ENCODE measurements at regions not wholly inside any gene's neighbourhood (a gene's known extent, or its start where the extent isn't known, plus 50 kb on each side); places are given as distances from the start of the nearest gene placed in this dataset.
"Not testable (repeated sequence)": the region's sequence is repeated elsewhere in the genome, so short reads cannot be mapped to it uniquely, and the experiment has no call there.

- ATAC-seq = no peak
- no peak for DNase-seq (ENCODE audit: low spot score)
These were observed 226.0 kb downstream of the AEBP2 start for GRCh38 chr12:19665121-19665900.

GRCh38 chr12:19666070-19666469 lies 226.8 kb downstream of the AEBP2 start:
- DNase-seq (ENCODE audit: low spot score) (no peak), ATAC-seq (no peak)

GRCh38 chr12:19669793-19670192 lies 230.5 kb downstream of the AEBP2 start:
- no peak for ATAC-seq
- DNase-seq (ENCODE audit: low spot score) = no peak

- ATAC-seq = no peak
- DNase-seq (ENCODE audit: low spot score) = no peak
These were observed 232.4 kb downstream of the AEBP2 start for GRCh38 chr12:19671695-19672094.

- no peak for ATAC-seq
- no peak for DNase-seq (ENCODE audit: low spot score)
These were observed 235.1 kb downstream of the AEBP2 start for GRCh38 chr12:19674437-19674836.

- ATAC-seq (no peak), DNase-seq (ENCODE audit: low spot score) (no peak)
These were observed 236.1 kb downstream of the AEBP2 start for GRCh38 chr12:19675361-19675760.

- DNase-seq (ENCODE audit: low spot score); ATAC-seq: not testable (repeated sequence)
These were observed 239.2 kb downstream of the AEBP2 start for GRCh38 chr12:19678501-19678900.

GRCh38 chr12:19681007-19681406 lies 241.7 kb downstream of the AEBP2 start:
- no peak for ATAC-seq
- no peak for DNase-seq (ENCODE audit: low spot score)

- ATAC-seq = no peak
- DNase-seq (ENCODE audit: low spot score) = no peak
These were observed 244.1 kb downstream of the AEBP2 start for GRCh38 chr12:19683178-19683927.

- DNase-seq (ENCODE audit: low spot score) = no peak
- ATAC-seq = no peak
These were observed 248.1 kb downstream of the AEBP2 start for GRCh38 chr12:19687371-19687770.

- ATAC-seq (no peak), DNase-seq (ENCODE audit: low spot score) (no peak)
These were observed 249.2 kb downstream of the AEBP2 start for GRCh38 chr12:19688532-19688931.

GRCh38 chr12:19689226-19689625 lies 249.9 kb downstream of the AEBP2 start:
- DNase-seq (ENCODE audit: low spot score) (no peak), ATAC-seq (no peak)

- ATAC-seq (no peak), DNase-seq (ENCODE audit: low spot score) (no peak)
These were observed 250.6 kb downstream of the AEBP2 start for GRCh38 chr12:19689801-19690472.

- DNase-seq (ENCODE audit: low spot score) (no peak), ATAC-seq (no peak)
These were observed 252.8 kb downstream of the AEBP2 start for GRCh38 chr12:19692091-19692490.

GRCh38 chr12:19692566-19692965 lies 253.3 kb downstream of the AEBP2 start:
- no peak for ATAC-seq

GRCh38 chr12:19694627-19695026 lies 255.3 kb downstream of the AEBP2 start:
- DNase-seq (ENCODE audit: low spot score) (no peak), ATAC-seq (no peak)

More at GRCh38 chr12:19692566-19692965, 253.3 kb downstream of the AEBP2 start:
- no peak for DNase-seq (ENCODE audit: low spot score)

GRCh38 chr12:19695244-19696098 lies 256.2 kb downstream of the AEBP2 start:
- DNase-seq (ENCODE audit: low spot score) = no peak
- ATAC-seq = no peak

- DNase-seq (ENCODE audit: low spot score) (no peak), ATAC-seq (no peak)
These were observed 261.7 kb downstream of the AEBP2 start for GRCh38 chr12:19700969-19701368.

- ATAC-seq (no peak), DNase-seq (ENCODE audit: low spot score) (no peak)
These were observed 265.7 kb downstream of the AEBP2 start for GRCh38 chr12:19704966-19705365.

- DNase-seq (ENCODE audit: low spot score) (no peak), ATAC-seq (no peak)
These were observed 267.6 kb downstream of the AEBP2 start for GRCh38 chr12:19706936-19707335.

GRCh38 chr12:19707948-19708409 lies 268.7 kb downstream of the AEBP2 start:
- no peak for DNase-seq (ENCODE audit: low spot score)
- ATAC-seq = no peak

All from left lobe of liver (tissue), 2 donors.